Keratinocyte (primary cell): ENCODE measurements at regions not wholly inside any gene's neighbourhood (a gene's known extent, or its start where the extent isn't known, plus 50 kb on each side); places are given as distances from the start of the nearest gene placed in this dataset.

Source experiments
- DNase-seq: peaks from one replicate; pipeline ENCODE4 v3.0.0-alpha.2; 2011; ENCODE audit warnings: low read depth, missing footprints, low spot score
- FAIRE-seq: peaks from 2 replicates; lab custom pipeline; 2011; peaks lifted over from hg19 to GRCh38; lab: Jason Lieb, UNC
- H2AFZ ChIP-seq: 2 replicates; pipeline ENCODE4 v1.6.0; 2012; ENCODE audit warnings: low read length, control low read depth, inconsistent platforms; ENCODE audit not compliant: control insufficient read depth
- H3K27ac ChIP-seq: 2 replicates; pipeline ENCODE4 v1.5.1; 2011; ENCODE audit warnings: low read length; ENCODE audit not compliant: control insufficient read depth, insufficient read depth
- H3K27me3 ChIP-seq: 3 replicates; pipeline ENCODE4 v1.6.0; 2011; ENCODE audit warnings: low read length; ENCODE audit not compliant: control insufficient read depth, insufficient read depth; ENCODE audit errors: extremely low read depth
- H3K36me3 ChIP-seq, 2 experiments: 2 replicates in 1 of 2; 3 replicates in 1 of 2; pipeline ENCODE4 v1.5.1; 2011; ENCODE audit warnings: low read length in 2 of 2, mild to moderate bottlenecking in 1 of 2; ENCODE audit not compliant: control insufficient read depth in 2 of 2, insufficient read depth in 2 of 2; ENCODE audit errors: extremely low read depth in 1 of 2
- H3K4me1 ChIP-seq: 3 replicates; pipeline ENCODE4 v1.5.1; 2011; ENCODE audit warnings: low read length; ENCODE audit not compliant: control insufficient read depth, insufficient read depth; ENCODE audit errors: extremely low read depth
- H3K4me2 ChIP-seq: 3 replicates; pipeline ENCODE4 v1.6.0; 2011; ENCODE audit warnings: low read depth, low read length; ENCODE audit not compliant: control insufficient read depth, insufficient read depth; ENCODE audit errors: extremely low read depth
- H3K4me3 ChIP-seq, 3 experiments: fragments of 200-600 bp in 1 of 3; sonication (generic) in 1 of 3; 2 replicates in 2 of 3; 3 replicates in 1 of 3; pipeline ENCODE4 v1.5.1; 2011 to 2016; ENCODE audit warnings: low read length in 3 of 3, mild to moderate bottlenecking in 3 of 3, control low read depth in 2 of 3, inconsistent platforms in 1 of 3, low read depth in 1 of 3, mixed read lengths in 1 of 3, mixed run types in 1 of 3, moderate library complexity in 1 of 3; ENCODE audit not compliant: control insufficient read depth in 2 of 3, insufficient read depth in 2 of 3; ENCODE audit errors: extremely low read depth in 1 of 3
- H3K79me2 ChIP-seq: 2 replicates; pipeline ENCODE4 v1.6.0; 2012; ENCODE audit warnings: low read length; ENCODE audit not compliant: control insufficient read depth, insufficient read depth
- H3K9ac ChIP-seq: 3 replicates; pipeline ENCODE4 v1.6.0; 2011; ENCODE audit warnings: low read length; ENCODE audit not compliant: control insufficient read depth, insufficient read depth; ENCODE audit errors: extremely low read depth
- H3K9me1 ChIP-seq: 3 replicates; pipeline ENCODE4 v1.6.0; 2011; ENCODE audit warnings: low read length; ENCODE audit not compliant: control insufficient read depth, insufficient read depth; ENCODE audit errors: extremely low read depth
- H3K9me3 ChIP-seq: 2 replicates; pipeline ENCODE4 v1.5.1; 2012; ENCODE audit warnings: low read depth, low read length; ENCODE audit not compliant: control insufficient read depth
- H4K20me1 ChIP-seq: 3 replicates; pipeline ENCODE4 v1.6.0; 2011; ENCODE audit warnings: low read length; ENCODE audit not compliant: control insufficient read depth, insufficient read depth; ENCODE audit errors: extremely low read depth
- CTCF ChIP-seq, 3 experiments: IDR thresholded peaks in 1 of 3; conservative IDR thresholded peaks in 1 of 3; optimal IDR thresholded peaks in 1 of 3; 2 replicates in 2 of 3; 3 replicates in 1 of 3; pipeline versions ENCODE3 to v1.5.1; 2011; ENCODE audit warnings: low read length in 3 of 3, mild to moderate bottlenecking in 3 of 3, moderate library complexity in 2 of 3, control low read depth in 1 of 3, inconsistent platforms in 1 of 3; ENCODE audit not compliant: insufficient read depth in 2 of 3; ENCODE audit errors: extremely low read depth in 1 of 3
- EZH2 ChIP-seq: IDR thresholded peaks from one replicate; pipeline ENCODE4 v1.6.1; 2012; ENCODE audit warnings: inconsistent platforms, mild to moderate bottlenecking, low read length, moderate library complexity
- dilution Hi-C: fragments of 300-500 bp; cut with MboI; formaldehyde crosslinking; loops from one replicate; pipeline ENCODE4 v1.7.0; 2020; ENCODE audit warnings: low sequenced_read_pairs; ENCODE audit not compliant: extremely low pct_ligation_motif_present

GRCh38 chr2:147647816-147648215 is 197.0 kb upstream of the ACVR2A start:
- H3K9me1 ChIP-seq, result no peaks in the 10 kb centered on the region
- FAIRE-seq (no peak), DNase-seq (no peak)
- H3K4me2 ChIP-seq, result no peak overlapping the region
- no peaks in the 10 kb centered on the region for H3K79me2 ChIP-seq
- dilution Hi-C loops, result no loop called here
- no peak for TF ChIP-seq CTCF (optimal IDR thresholded peaks at IDR 0.05 in 1 of 3, IDR thresholded peaks at IDR 0.05 in 1 of 3, conservative IDR thresholded peaks at IDR 0.05 in 1 of 3; ENCODE audit: extremely low read depth in 1 of 3, insufficient read depth in 2 of 3, low read length in 3 of 3)
- no peak for TF ChIP-seq EZH2
- no peaks in the 10 kb centered on the region for H3K4me1 ChIP-seq
- H4K20me1 ChIP-seq, result no peaks in the 10 kb centered on the region
- no peaks in the 10 kb centered on the region for H3K27me3 ChIP-seq
- H3K27ac ChIP-seq, result no peak overlapping the region
- no peaks in the 10 kb centered on the region for H3K36me3 ChIP-seq
- H3K9me3 ChIP-seq, result no peaks in the 10 kb centered on the region
- H3K4me3 ChIP-seq, result no peak overlapping the region
- no peak overlapping the region for H3K9ac ChIP-seq
- no peak overlapping the region for H2AFZ ChIP-seq

- Histone ChIP-seq H3K9me1 (no peaks in the 10 kb centered on the region), H2AFZ (no peak overlapping the region), H3K9me3 (no peaks in the 10 kb centered on the region), H3K27me3 (no peaks in the 10 kb centered on the region), H3K27ac (no peak overlapping the region), H4K20me1 (no peaks in the 10 kb centered on the region), H3K9ac (no peak overlapping the region), H3K36me3 (no peaks in the 10 kb centered on the region), H3K4me1 (no peaks in the 10 kb centered on the region), H3K4me3 (no peak overlapping the region), H3K4me2 (no peak overlapping the region), H3K79me2 (no peaks in the 10 kb centered on the region)
- DNase-seq (no peak), FAIRE-seq (no peak)
- dilution Hi-C loops, result no loop called here
- TF ChIP-seq CTCF (optimal IDR thresholded peaks at IDR 0.05 in 1 of 3, IDR thresholded peaks at IDR 0.05 in 1 of 3, conservative IDR thresholded peaks at IDR 0.05 in 1 of 3; ENCODE audit: extremely low read depth in 1 of 3, insufficient read depth in 2 of 3, low read length in 3 of 3), result no peak
- TF ChIP-seq EZH2, result no peak
Measured at GRCh38 chr2:147646818-147647468, 197.9 kb upstream of the ACVR2A start.
